ENCODE measurements at regions not wholly inside any gene's neighbourhood (a gene's known extent, or its start where the extent isn't known, plus 50 kb on each side); places are given as distances from the start of the nearest gene placed in this dataset.

DNA sequence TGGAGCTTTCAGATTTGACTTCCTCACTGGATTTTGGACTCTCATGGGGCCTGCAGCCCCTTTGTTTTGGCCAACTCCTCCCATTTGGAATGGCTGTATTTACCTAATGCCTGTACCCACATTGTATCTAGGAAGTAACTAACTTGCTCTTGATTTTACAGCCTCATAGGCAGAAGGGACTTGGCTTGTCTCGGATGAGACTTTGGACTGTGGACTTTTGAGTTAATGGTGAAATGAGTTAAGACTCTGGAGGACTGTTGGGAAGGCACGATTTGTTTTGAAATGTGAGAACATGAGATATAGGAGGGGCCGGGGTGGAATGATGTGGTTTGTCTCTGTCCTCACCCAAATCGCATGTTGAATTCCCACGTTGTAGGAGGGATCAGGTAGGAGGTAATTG lies 233.4 kb upstream of the GALNT5 start:
- Histone ChIP-seq H3K9me3 (no peaks in the 10 kb centered on the region), H3K4me2 (no peak overlapping the region), H3K4me3 (no peak overlapping the region), H3K27ac (no peak overlapping the region), H3K4me1 (no peaks in the 10 kb centered on the region)
- ATAC-seq: no peak
- no peak for DNase-seq (ENCODE audit: low read depth in 1 of 2, low spot score in 1 of 2)
- no peak for TF ChIP-seq TP53 (CRISPR knock-in tag; IDR thresholded peaks at IDR 0.05)
- TF ChIP-seq RARB (CRISPR knock-in tag; IDR thresholded peaks at IDR 0.05): no peak
- TF ChIP-seq CEBPB (IDR thresholded peaks at IDR 0.05): no peak
- TF ChIP-seq, protein P1, sequence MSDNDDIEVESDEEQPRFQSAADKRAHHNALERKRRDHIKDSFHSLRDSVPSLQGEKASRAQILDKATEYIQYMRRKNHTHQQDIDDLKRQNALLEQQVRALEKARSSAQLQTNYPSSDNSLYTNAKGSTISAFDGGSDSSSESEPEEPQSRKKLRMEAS (IDR thresholded peaks at IDR 0.05): no peak
- TF ChIP-seq, protein P2, sequence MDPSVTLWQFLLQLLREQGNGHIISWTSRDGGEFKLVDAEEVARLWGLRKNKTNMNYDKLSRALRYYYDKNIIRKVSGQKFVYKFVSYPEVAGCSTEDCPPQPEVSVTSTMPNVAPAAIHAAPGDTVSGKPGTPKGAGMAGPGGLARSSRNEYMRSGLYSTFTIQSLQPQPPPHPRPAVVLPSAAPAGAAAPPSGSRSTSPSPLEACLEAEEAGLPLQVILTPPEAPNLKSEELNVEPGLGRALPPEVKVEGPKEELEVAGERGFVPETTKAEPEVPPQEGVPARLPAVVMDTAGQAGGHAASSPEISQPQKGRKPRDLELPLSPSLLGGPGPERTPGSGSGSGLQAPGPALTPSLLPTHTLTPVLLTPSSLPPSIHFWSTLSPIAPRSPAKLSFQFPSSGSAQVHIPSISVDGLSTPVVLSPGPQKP (IDR thresholded peaks at IDR 0.05; ENCODE audit: low read depth, low read length): no peak
- no peak for TF ChIP-seq TFCP2L1 (CRISPR knock-in tag; IDR thresholded peaks at IDR 0.05)
- no peak for TF ChIP-seq NR3C1 (IDR thresholded peaks at IDR 0.05)
- TF ChIP-seq POLR2A (IDR thresholded peaks at IDR 0.05; ENCODE audit: low read length): no peak
- TF ChIP-seq HDAC2 (IDR thresholded peaks at IDR 0.05): no peak
- TF ChIP-seq HEYL (CRISPR knock-in tag; IDR thresholded peaks at IDR 0.05): no peak
- no peak for TF ChIP-seq RNF2 (IDR thresholded peaks at IDR 0.05; ENCODE audit: borderline replicate concordance, low read depth)
- TF ChIP-seq, protein P3, sequence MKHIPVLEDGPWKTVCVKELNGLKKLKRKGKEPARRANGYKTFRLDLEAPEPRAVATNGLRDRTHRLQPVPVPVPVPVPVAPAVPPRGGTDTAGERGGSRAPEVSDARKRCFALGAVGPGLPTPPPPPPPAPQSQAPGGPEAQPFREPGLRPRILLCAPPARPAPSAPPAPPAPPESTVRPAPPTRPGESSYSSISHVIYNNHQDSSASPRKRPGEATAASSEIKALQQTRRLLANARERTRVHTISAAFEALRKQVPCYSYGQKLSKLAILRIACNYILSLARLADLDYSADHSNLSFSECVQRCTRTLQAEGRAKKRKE (CRISPR knock-in tag; IDR thresholded peaks at IDR 0.05; ENCODE audit: low read depth): no peak
- TF ChIP-seq, protein P4, sequence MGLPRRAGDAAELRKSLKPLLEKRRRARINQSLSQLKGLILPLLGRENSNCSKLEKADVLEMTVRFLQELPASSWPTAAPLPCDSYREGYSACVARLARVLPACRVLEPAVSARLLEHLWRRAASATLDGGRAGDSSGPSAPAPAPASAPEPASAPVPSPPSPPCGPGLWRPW (IDR thresholded peaks at IDR 0.05): no peak
- TF ChIP-seq FOSL2 (IDR thresholded peaks at IDR 0.05): no peak
- no peak for TF ChIP-seq FOSL2 (CRISPR knock-in tag; IDR thresholded peaks at IDR 0.05)
- TF ChIP-seq ESRRA (IDR thresholded peaks at IDR 0.05; ENCODE audit: borderline replicate concordance, low read length): no peak
- TF ChIP-seq FOXS1 (CRISPR knock-in tag; IDR thresholded peaks at IDR 0.05): no peak
- no peak for TF ChIP-seq EHF (CRISPR knock-in tag; IDR thresholded peaks at IDR 0.05)
- TF ChIP-seq CHD4 (IDR thresholded peaks at IDR 0.05; ENCODE audit: borderline replicate concordance): no peak
- no peak for TF ChIP-seq RAD21 (conservative IDR thresholded peaks at IDR 0.05 in 1 of 2, IDR thresholded peaks at IDR 0.05 in 1 of 2)
- TF ChIP-seq KDM5A (IDR thresholded peaks at IDR 0.05): no peak
- no peak for FAIRE-seq
- POLR2A ChIA-PET: no interaction called here
- CTCF ChIA-PET: no interaction called here
- WGBS (ENCODE audit: missing lambda C conversion rate): 58% methylated on average over 5 of the region's 5 CpGs

DNA sequence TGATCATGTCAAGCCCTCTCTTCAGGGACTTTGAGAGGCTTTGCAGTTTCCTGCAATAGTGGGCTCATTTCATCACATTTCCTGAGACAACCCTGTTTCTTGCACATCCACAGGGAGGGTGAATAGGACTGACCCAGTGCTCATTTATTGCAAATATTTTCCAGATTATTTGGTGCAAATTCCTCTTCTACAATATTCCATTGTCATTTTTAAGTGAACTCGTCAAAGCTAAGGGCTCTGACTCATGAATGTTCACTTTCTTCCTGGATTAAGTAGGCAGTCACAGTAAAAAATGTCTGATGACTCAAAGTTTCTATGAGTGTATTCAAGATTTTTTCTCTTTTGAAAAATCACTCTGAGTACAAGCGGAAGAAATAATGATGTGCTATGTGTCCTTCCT lies 225.5 kb upstream of the GALNT5 start:
- no peak overlapping the region for H3K4me3 ChIP-seq
- H3K27ac ChIP-seq: peak overlapping the region; percentile 46 to 79
- ChIA-PET POLR2A (no interaction called here), CTCF (no interaction called here)
- H3K4me2 ChIP-seq: peak overlapping the region; percentile 61
- peak; percentile 48 to 73 for DNase-seq (ENCODE audit: low read depth in 1 of 2, low spot score in 1 of 2)
- FAIRE-seq: peak; percentile 36
- H3K9me3 ChIP-seq: no peaks in the 10 kb centered on the region
- 5% methylated on average over 2 of the region's 2 CpGs for WGBS (ENCODE audit: missing lambda C conversion rate)
- ATAC-seq: peak; percentile 89 to 97
- H3K4me1 ChIP-seq: peaks cover 15% of the 10 kb centered on the region
- TF ChIP-seq FOSB (CRISPR knock-in tag; IDR thresholded peaks at IDR 0.05) (no peak), MAZ (IDR thresholded peaks at IDR 0.05; ENCODE audit: borderline replicate concordance, low read depth, low read length) (no peak), HOXA7 (CRISPR knock-in tag; IDR thresholded peaks at IDR 0.05) (no peak), RFX5 (IDR thresholded peaks at IDR 0.05) (no peak), JUNB (IDR thresholded peaks at IDR 0.05) (peak; percentile 86), RAD21 (conservative IDR thresholded peaks at IDR 0.05 in 1 of 2, IDR thresholded peaks at IDR 0.05 in 1 of 2) (0 out of 5 replicates have a peak, but pooled peaks of 1 of the 2 experiments have one; percentile 21), CBX2 (IDR thresholded peaks at IDR 0.05; ENCODE audit: borderline replicate concordance, low read depth) (no peak), POLR2A (IDR thresholded peaks at IDR 0.05; ENCODE audit: low read length) (no peak), MAFK (IDR thresholded peaks at IDR 0.05; ENCODE audit: partially characterized antibody) (peak; percentile 15), ZFP36 (IDR thresholded peaks at IDR 0.05; ENCODE audit: borderline replicate concordance, partially characterized antibody) (no peak), RARB (CRISPR knock-in tag; IDR thresholded peaks at IDR 0.05) (no peak), FOSL2 (IDR thresholded peaks at IDR 0.05) (peak; percentile 82), FOSL2 (CRISPR knock-in tag; IDR thresholded peaks at IDR 0.05) (peak; percentile 90), KDM5A (IDR thresholded peaks at IDR 0.05) (no peak), PHF8 (IDR thresholded peaks at IDR 0.05; ENCODE audit: borderline replicate concordance, low read depth) (no peak), JUN (IDR thresholded peaks at IDR 0.05) (peak in 1 of 2 experiments; percentile 49; a peak in 1 of 5 replicates)
- TF ChIP-seq, protein P5, sequence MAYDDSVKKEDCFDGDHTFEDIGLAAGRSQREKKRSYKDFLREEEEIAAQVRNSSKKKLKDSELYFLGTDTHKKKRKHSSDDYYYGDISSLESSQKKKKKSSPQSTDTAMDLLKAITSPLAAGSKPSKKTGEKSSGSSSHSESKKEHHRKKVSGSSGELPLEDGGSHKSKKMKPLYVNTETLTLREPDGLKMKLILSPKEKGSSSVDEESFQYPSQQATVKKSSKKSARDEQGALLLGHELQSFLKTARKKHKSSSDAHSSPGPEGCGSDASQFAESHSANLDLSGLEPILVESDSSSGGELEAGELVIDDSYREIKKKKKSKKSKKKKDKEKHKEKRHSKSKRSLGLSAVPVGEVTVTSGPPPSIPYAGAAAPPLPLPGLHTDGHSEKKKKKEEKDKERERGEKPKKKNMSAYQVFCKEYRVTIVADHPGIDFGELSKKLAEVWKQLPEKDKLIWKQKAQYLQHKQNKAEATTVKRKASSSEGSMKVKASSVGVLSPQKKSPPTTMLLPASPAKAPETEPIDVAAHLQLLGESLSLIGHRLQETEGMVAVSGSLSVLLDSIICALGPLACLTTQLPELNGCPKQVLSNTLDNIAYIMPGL (CRISPR knock-in tag; IDR thresholded peaks at IDR 0.05; ENCODE audit: borderline replicate concordance): no peak
- TF ChIP-seq, protein P2 (IDR thresholded peaks at IDR 0.05; ENCODE audit: low read depth, low read length): no peak
- TF ChIP-seq, protein P6, sequence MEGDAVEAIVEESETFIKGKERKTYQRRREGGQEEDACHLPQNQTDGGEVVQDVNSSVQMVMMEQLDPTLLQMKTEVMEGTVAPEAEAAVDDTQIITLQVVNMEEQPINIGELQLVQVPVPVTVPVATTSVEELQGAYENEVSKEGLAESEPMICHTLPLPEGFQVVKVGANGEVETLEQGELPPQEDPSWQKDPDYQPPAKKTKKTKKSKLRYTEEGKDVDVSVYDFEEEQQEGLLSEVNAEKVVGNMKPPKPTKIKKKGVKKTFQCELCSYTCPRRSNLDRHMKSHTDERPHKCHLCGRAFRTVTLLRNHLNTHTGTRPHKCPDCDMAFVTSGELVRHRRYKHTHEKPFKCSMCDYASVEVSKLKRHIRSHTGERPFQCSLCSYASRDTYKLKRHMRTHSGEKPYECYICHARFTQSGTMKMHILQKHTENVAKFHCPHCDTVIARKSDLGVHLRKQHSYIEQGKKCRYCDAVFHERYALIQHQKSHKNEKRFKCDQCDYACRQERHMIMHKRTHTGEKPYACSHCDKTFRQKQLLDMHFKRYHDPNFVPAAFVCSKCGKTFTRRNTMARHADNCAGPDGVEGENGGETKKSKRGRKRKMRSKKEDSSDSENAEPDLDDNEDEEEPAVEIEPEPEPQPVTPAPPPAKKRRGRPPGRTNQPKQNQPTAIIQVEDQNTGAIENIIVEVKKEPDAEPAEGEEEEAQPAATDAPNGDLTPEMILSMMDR (IDR thresholded peaks at IDR 0.05): no peak

All from A549 (cell line).